ENCODE measurements at regions not wholly inside any gene's neighbourhood (a gene's known extent, or its start where the extent isn't known, plus 50 kb on each side); places are given as distances from the start of the nearest gene placed in this dataset.

GRCh38 chr6:167409079-167409478, 84.2 kb downstream of the TTLL2 start:
- TF ChIP-seq TARDBP (IDR thresholded peaks at IDR 0.05) (no peak), FOXM1 (IDR thresholded peaks at IDR 0.05; ENCODE audit: borderline replicate concordance) (no peak), PKNOX1 (IDR thresholded peaks at IDR 0.05) (no peak), NFRKB (IDR thresholded peaks at IDR 0.05) (no peak), SUZ12 (IDR thresholded peaks at IDR 0.05) (no peak), L3MBTL2 (conservative IDR thresholded peaks at IDR 0.05) (no peak), ZNF384 (IDR thresholded peaks at IDR 0.05) (no peak)

Measured in HEK293T (cell line).